Superior temporal gyrus (tissue), 1 donor: ENCODE measurements at regions not wholly inside any gene's neighbourhood (a gene's known extent, or its start where the extent isn't known, plus 50 kb on each side); places are given as distances from the start of the nearest gene placed in this dataset.

Experiments
- DNase-seq: peaks from one replicate; pipeline ENCODE4 v3.0.0-alpha.2; 2016; ENCODE audit errors: extremely low spot score

DNA sequence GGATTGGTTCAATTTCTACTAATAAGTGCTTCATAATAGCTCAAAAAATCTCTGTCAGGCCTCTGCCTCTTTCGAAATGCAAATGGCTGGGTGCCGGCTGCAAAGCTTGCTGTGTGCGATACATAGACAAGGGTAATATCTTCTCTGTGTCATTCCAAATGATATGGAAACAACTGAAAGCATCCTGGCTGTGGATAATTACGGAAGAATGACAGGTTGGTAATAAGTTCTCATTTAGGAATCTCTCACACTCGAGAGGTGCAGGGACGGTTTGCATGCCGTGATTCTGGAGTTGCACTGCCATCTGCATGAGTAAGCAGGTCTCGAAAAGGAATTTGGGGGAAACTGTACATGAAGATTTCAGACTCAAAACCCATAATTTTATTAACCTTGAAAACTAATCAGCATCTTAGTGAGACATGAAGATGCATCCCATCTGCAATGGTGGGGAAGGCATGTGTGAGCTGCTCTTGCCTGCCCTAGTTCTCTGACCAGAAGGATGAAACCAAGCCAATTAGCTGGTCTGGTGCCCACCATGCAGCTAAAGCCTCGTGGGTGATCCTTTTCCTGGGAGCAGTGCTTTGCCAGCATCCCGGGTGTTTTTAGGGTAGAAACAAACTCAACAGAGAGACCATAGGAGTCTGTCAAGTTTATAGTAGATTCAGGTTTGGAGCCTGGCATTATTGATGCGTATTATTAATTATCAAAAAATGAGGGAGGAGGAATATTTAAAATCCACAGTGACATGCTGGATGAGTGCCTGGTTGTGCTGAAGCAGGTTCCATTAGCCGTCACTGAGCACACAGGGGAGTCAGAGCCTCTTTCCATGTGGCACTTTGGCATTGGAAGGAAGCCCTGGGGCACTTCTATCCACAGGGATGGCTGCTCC lies 503.6 kb upstream of the MGMT start:
- no peak for DNase-seq

DNA sequence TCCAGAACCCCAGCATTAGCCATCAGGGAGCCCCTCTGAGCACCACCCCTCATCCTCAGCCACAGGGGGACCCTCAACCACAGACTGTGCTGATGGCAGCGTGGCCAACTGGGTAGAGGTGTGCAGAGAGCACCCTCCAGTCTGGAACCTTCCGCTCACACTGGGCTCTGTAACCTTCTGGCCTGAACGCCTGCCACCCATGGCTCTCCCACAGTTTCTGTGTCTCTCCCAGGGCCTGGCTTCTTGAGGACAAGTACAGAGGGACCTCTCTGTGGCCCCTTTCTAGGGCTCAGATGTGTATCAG lies 503.0 kb upstream of the MGMT start:
- no peak for DNase-seq

DNA sequence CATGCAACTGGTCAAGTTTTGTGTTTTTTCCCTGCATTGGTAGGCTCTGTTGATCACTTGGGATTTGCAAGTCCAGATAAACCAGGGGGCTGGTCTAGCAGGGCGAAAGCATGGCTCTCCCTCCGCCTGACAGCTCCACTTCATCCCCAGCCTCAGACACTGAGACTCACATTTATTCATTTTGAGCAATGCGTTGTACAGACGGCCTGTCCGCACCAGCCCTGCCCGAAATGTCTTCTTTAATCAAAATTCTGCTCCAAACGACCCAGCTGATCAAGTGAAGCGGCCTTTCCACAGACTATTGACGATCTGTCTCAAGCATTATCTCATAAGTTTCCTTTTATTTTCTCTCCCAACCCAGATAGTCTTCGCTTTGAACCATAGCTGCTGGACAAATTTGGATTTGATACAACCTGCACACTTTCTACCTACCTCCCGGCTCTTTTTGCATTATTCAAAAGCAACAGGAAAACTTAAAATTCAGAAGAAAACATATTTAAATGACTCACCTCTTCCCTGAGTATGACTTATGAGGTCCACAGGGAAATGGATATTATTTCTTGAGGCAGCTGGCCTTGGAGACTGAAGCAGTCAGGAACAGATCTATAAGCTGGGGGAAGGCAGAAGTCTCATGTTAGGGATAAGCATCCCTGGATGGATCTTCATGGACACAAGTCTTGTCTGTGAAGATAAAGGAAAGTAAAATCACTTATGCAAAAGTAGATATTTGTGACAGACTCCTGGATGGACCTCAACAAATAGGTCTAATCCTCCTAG lies 498.9 kb upstream of the MGMT start:
- no peak for DNase-seq

DNA sequence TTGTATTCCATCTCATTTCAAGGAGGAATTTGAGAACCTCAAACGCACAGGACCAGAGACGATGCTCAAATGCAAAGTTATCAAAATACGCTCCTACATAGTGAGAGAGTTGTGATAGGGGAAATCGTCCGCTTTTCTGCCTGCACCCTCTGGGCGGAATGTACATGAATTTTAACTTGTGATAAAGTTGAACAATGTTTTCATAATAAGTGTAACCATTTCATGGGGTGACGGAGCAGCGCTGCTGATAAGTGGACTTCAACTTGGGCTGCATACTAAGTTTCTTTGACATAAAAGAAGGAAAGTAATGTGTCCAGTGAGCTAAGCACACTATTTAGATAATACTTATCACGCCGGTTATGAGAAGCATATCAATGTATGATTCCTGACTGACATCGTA lies 497.5 kb upstream of the MGMT start:
- no peak for DNase-seq

DNA sequence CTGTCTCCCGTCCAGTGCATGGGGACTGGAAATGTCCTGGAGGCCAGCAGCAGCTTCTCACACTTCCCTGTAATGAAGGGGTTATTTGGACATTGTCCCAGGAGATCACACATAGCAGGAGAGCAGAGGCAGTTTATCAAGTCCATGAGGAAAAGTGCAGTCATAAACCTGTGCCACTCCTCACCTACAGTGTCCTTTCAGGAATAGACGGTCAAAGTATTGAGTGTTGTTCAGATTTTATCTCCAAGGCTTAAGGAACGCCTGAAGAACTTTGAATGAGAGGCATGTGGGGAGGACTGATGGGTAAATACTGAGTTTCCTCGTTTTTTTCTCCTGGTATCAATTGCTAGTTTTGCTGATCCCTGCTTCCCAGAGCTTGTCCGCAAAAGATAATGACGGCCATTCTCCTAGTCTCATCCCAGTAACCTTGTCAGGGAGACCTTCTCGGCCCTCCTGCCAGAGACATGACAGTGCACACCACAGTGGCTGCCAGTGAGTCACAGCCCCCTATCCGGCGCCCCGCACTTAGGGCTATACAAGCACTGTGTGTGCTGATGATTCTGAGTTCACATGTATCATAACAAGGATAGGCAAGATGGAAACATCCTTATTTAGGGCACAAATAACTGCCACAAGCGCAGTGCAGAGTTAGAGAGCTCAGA lies 495.5 kb upstream of the MGMT start:
- DNase-seq: no peak

- no peak for DNase-seq
Measured at GRCh38 chr10:128972036-128972405, 495.0 kb upstream of the MGMT start.

DNA sequence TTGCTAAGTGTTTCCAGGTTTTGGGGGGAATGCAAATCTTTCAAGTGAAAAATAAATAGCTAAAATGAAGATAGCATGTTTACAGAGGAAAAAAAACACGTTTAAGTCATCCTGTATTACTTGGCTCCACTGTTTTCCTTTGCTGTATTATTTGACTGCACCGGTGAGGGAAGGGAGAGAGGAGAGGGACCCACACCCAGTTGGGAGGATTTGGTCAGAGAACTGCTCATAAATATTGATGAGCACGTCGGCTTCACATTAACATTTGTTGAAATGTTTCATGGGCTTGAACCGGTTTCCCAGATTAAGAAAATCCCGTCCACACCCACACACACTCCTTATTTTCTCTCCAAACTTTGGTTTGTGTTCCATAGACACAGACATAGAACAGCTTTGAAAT lies 493.8 kb upstream of the MGMT start:
- no peak for DNase-seq

DNA sequence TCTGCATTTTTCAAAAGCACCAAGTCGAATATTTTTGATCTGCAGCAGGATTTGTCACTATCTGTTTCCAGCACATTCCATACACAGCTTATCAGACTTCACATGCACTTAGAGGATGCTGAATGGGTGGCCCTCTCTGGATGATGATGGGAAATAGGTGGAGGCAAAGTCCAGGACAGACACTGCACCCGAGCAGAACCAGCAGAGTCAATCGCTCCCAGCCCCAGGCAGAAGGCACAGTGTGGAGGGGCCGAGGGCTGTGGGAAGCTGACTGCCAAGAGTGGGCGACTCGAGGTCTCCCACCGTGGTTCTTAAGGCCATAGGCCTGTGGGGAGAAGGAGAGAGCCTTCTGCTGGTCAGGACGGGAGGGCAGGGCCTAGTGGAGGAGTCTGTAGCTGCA lies 490.2 kb upstream of the MGMT start:
- DNase-seq: no peak

DNA sequence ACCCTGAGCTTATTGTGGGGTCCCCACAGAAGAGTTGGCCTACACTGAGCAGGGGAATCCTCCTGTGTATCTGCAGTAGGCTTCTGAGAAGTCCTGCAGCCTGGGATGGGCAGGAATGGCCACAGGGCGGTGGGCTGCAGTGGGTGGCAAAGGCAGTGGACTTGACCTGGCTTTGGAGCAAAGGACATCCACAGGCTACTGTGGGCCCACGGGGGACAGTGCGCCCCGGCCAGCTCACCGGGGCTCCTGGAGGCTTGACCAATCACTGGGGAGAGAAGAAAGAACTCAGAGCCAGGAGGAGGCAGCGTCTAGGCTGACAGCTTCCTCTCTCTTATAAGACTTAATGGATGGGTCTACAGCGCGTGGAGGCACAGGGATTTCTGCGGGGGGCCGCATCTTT lies 488.8 kb upstream of the MGMT start:
- DNase-seq: no peak

GRCh38 chr10:128979405-128979804 lies 487.6 kb upstream of the MGMT start:
- no peak for DNase-seq

DNA sequence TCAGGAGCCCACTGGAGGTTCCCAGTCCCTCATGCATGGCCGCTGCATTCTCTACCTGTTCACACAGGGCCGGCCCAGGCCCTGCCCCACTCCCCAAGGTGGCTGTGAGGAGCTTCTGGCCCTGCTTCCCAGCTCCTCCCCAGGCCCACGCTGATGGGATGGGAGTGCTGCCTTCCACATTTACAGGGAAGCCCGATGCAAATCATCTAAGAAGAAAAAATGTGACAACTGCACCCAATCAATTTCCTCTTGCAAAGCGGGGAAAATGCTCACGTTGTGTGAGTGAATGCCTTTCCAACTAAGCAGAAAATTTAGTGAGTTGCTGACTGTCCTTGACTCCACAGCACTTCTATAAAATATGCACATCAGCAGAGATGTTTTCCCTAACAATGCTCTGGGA lies 485.8 kb upstream of the MGMT start:
- no peak for DNase-seq

DNA sequence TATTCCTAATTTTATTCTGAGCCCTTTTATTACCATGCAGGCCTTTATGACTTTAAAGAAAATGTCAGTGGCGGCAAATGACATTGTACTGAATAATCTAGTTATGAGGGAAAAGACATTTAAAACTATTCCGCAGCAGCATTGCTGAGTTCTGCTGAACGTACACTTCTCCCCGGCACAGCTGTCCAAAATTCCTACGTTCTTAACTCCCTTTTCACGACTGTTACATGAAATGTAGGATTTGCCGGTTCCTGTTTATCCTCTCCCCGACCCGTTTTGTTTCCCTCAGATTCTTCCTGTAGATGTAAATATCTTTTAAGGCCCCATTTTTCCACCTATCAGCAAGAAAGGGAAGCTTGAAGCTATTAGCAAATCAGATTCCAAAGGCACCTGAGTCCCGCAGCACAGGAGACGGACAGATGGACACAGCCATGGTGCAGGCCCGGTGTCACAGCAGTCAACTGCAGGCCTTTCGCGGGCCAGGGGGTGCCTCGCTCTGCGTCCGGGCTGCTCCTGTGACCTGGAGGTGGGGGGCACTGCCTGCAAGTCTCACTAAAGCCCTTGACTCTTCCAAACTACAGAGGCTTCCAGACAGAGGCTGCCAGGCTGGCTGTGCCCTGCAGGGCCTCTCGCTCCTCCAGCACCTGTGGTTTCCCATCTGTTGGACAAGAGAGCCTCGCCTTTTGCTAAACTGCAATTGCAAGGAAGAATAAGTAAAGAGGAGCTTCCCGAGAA lies 485.0 kb upstream of the MGMT start:
- DNase-seq: no peak

- DNase-seq: no peak
Measured at GRCh38 chr10:128982616-128982915, 484.5 kb upstream of the MGMT start.

DNA sequence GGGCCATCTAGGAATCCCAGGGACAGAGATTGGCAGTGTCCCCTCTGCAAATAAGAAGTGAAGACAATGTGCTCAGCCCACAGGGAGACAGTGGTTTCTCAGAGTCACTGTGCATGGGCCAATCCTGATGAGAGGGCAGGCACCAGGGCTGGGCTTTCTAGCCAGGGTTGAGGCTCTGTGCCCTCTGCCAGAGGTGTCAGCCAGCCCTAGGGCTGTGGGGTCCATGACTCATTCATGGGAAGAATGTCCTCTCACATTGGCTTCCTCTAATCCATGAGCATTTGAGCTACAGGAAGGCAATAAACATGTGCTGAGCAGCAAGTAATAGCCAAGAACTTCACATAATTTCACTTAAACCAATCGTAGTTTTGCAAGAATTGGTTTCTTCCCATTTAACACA lies 482.0 kb upstream of the MGMT start:
- DNase-seq: no peak

DNA sequence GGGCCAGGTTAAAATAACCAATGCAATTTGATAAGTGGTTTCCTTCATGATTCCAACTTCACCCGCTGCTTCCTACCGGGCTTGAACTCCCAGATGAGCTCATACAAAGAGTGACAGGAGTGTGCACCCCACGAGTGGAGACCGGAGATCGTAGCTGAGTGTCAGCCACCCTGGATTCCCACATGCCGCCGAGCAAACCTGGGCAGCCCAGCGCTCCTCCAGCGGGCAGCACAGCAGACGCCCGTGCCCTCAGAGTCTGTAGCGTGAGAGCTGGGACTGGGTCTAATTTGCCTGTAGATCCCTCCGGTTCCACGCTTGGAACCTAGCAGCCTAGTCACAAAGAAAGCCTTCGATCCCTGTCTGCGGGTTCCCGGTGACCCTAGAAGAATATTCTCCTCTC lies 476.1 kb upstream of the MGMT start:
- DNase-seq: no peak

DNA sequence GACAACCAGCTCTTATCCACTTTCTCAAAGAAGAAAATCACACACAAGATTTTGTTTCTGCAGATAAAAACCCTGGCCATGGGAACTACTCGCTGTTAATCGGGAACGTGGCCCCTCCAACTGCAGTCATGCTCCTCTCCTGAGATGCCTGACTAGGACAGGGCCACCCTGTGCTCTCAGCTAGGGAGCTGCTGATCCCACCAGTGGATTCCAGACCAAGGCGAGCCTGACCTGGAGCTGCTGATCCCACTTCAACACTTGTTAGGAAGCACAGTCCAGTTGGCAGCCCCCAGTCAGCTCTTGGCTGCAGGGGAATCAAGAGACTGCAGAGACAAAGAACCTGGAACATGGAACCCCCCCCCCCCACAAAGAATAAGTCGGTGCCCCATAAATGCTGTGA lies 474.3 kb upstream of the MGMT start:
- DNase-seq: no peak

DNA sequence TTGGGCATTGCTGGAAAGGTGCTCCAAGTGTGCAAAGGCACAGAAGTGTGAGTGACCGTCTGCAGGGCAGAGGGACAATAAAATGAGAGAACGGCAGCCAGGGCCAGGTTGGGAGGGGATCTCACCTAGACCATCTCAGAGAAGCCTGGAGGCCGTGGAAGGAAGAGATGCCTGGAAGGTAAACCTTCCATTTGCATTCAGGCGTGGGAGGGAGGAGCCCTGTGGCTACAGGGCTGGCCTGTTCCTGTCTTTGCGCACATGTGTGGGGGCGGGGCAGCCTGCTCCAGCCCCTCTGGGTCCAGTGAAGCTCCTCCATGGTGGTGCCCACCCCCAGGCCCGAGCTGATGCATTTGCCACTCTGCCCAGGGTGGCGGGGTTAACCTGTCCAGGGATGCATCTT lies 473.6 kb upstream of the MGMT start:
- no peak for DNase-seq

DNA sequence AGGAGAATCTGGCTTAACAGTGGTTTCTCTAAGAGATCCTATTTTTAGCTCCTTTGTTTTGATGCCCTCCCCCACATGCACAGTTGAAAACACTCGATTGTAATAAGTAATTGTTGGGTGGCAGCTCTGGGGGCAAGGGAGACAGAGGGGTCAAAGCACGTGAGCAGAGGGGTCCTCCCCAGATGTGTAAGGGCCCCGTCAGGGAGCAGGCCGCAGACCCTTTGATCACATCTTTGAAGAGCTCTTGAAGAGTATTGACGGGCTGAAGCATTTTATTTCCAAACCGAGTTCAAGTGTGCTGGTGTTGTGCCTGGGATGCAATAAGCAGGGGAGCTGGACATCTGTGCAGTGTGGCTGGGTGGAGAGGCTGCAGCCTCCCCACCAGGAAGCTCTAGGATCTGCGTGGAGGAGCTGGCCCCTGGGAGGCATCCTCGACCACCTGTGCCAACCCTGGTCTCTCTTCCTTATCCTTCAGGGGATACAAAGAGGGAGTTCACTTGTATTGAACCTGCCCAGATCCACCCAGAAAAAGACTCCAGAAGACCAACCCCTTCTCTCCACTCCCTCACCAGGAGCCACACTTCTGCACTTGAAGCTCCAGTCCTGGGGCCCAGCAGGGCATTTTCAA lies 473.0 kb upstream of the MGMT start:
- DNase-seq: no peak

DNA sequence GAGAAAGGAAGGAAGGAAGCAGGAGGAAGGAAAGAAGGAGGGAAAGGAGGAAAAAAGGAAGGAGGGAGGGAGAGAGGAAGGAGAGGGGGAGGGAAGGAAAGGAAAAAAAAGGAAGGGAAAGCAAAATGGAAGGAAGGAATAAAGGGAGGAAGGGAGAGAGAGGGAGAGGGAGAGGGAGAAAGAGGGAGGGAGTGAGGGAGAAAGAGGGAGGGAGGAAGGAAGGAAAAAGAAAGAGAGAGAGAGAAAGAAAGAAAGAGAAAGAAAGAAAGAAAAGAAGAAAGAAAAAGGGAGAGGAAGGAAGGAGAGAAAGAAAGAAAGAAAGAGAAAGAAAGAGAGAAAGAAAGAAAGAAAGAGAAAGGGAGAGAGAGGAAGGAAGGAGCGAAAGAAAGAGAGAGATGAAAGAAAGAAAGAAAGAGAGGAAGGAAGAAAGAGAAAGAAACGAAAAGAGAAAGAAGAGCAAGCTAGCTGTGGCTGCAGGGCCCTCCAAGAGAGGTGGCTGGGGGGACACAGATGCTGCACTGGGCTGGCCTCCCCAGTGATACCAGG lies 472.4 kb upstream of the MGMT start:
- no peak for DNase-seq

- DNase-seq: no peak
Measured at GRCh38 chr10:128995676-128996075, 471.4 kb upstream of the MGMT start.

DNA sequence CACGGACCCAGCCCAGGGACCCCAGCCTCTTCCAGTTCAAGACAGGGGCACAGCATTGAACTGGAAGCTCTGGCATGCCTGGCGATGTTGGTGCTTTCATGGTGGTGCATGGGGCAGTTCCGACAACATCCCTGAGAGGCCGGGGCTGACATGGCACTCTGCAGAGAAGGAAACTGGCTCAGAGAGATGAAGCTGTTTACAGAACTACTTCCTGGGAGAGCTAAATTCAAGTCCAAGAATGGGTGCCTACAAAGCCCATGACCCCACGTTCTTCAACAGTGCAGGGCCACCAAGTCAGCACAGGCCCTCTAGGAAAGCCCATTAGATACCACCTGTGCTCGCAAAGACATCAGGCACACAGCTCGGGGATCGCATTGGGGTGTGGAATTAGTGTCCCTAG lies 470.9 kb upstream of the MGMT start:
- DNase-seq: no peak
